HL-60 (cell line): ENCODE measurements at regions not wholly inside any gene's neighbourhood (a gene's known extent, or its start where the extent isn't known, plus 50 kb on each side); places are given as distances from the start of the nearest gene placed in this dataset.

Experiments
- CTCF ChIP-seq: IDR thresholded peaks from one replicate; pipeline ENCODE4 v1.5.1; 2011; ENCODE audit warnings: low read length, control low read depth, inconsistent platforms; ENCODE audit not compliant: insufficient read depth
- GABPA ChIP-seq: IDR thresholded peaks from 2 replicates; pipeline ENCODE4 v1.6.1; 2012; ENCODE audit warnings: low read depth
- POLR2AphosphoS5 ChIP-seq: IDR thresholded peaks from 2 replicates; pipeline ENCODE4 v1.6.1; 2012; ENCODE audit warnings: low read depth
- REST ChIP-seq: IDR thresholded peaks from 2 replicates; pipeline ENCODE4 v1.6.1; 2012; ENCODE audit warnings: low read depth; ENCODE audit not compliant: insufficient replicate concordance

- TF ChIP-seq CTCF (no peak), POLR2AphosphoS5 (no peak), REST (no peak), GABPA (no peak)
Observed at GRCh38 chr5:67765697-67766096, 449.9 kb upstream of the PIK3R1 start.
